ENCODE measurements at regions not wholly inside any gene's neighbourhood (a gene's known extent, or its start where the extent isn't known, plus 50 kb on each side); places are given as distances from the start of the nearest gene placed in this dataset.

- BruUV-seq (replicated peaks), result no TSS peak
- no peak for DNase-seq (ENCODE audit: low spot score)
- ChIA-PET CTCF (no interaction called here), POLR2A (ENCODE audit: low non-redundant PET) (no interaction called here)
- H3K9me3 ChIP-seq (ENCODE audit: low read depth, low read length, poor library complexity, severe bottlenecking), result no peaks in the 10 kb centered on the region
- intact Hi-C loops (cut with micrococcal nuclease; ENCODE audit: unreplicated experiment), result no loop called here
- no peaks in the 10 kb centered on the region for H3K27me3 ChIP-seq (replicated peaks; ENCODE audit: insufficient read depth, low read depth, low read length, poor library complexity)
- no peaks in the 10 kb centered on the region for H3K4me1 ChIP-seq (ENCODE audit: insufficient read depth, low read length, poor library complexity, severe bottlenecking)
- no peak overlapping the region for H3K4me3 ChIP-seq (ENCODE audit: low read depth, low read length, poor library complexity, severe bottlenecking)
- H3K27ac ChIP-seq (ENCODE audit: low read depth, low read length, poor library complexity, severe bottlenecking), result no peak overlapping the region
- no peaks in the 10 kb centered on the region for H3K36me3 ChIP-seq (ENCODE audit: insufficient read depth, low read length, poor library complexity, severe bottlenecking)
- TF ChIP-seq EZH2 (IDR thresholded peaks at IDR 0.05; ENCODE audit: borderline replicate concordance, low read depth, low read length, poor library complexity, severe bottlenecking), result no peak
- TF ChIP-seq, protein P1, sequence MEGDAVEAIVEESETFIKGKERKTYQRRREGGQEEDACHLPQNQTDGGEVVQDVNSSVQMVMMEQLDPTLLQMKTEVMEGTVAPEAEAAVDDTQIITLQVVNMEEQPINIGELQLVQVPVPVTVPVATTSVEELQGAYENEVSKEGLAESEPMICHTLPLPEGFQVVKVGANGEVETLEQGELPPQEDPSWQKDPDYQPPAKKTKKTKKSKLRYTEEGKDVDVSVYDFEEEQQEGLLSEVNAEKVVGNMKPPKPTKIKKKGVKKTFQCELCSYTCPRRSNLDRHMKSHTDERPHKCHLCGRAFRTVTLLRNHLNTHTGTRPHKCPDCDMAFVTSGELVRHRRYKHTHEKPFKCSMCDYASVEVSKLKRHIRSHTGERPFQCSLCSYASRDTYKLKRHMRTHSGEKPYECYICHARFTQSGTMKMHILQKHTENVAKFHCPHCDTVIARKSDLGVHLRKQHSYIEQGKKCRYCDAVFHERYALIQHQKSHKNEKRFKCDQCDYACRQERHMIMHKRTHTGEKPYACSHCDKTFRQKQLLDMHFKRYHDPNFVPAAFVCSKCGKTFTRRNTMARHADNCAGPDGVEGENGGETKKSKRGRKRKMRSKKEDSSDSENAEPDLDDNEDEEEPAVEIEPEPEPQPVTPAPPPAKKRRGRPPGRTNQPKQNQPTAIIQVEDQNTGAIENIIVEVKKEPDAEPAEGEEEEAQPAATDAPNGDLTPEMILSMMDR (conservative IDR thresholded peaks at IDR 0.05; ENCODE audit: low read depth, low read length), result no peak
These were observed 68.1 kb upstream of the TLK1 start for GRCh38 chr2:171228826-171229225.

DNA sequence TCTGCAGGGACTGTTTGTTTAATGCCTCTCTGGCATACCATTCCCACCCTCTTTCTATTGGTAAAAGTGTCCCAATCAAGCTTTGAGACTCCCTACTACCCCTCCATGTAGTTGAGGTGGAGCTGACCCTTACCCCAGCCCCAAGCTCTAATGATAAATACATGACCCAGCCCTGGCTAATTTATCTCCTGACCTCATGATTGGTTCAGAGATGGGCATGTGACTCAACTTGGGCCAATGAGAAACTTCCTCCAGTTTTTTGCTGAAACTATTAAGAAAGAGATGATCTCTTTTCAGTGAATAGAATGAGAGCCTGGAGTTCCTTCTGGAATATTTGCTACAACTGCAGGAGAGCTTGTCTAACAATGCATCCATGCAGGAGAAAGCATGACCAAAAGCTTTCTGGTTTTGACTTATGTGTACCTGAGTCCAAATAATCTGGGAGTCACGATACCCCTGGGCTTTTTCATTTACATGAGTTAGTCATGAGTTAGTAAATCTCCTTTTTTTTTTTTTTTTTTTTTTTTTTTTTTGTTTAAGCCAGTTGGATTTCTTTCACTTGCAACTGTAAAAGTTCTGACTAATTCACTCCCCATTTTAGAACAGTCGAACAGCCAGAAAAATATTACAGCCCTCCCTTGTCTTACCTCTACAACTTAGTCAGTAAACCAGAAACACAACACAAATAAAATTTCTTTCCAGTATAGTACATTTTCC lies 66.5 kb upstream of the TLK1 start:
- TF ChIP-seq, protein P1 (conservative IDR thresholded peaks at IDR 0.05; ENCODE audit: low read depth, low read length), result no peak
- TF ChIP-seq EZH2 (IDR thresholded peaks at IDR 0.05; ENCODE audit: borderline replicate concordance, low read depth, low read length, poor library complexity, severe bottlenecking), result no peak
- Histone ChIP-seq H3K27ac (ENCODE audit: low read depth, low read length, poor library complexity, severe bottlenecking) (no peak overlapping the region), H3K9me3 (ENCODE audit: low read depth, low read length, poor library complexity, severe bottlenecking) (no peaks in the 10 kb centered on the region), H3K4me1 (ENCODE audit: insufficient read depth, low read length, poor library complexity, severe bottlenecking) (no peaks in the 10 kb centered on the region), H3K27me3 (replicated peaks; ENCODE audit: insufficient read depth, low read depth, low read length, poor library complexity) (no peaks in the 10 kb centered on the region), H3K36me3 (ENCODE audit: insufficient read depth, low read length, poor library complexity, severe bottlenecking) (no peaks in the 10 kb centered on the region), H3K4me3 (ENCODE audit: low read depth, low read length, poor library complexity, severe bottlenecking) (no peak overlapping the region)
- ChIA-PET POLR2A (ENCODE audit: low non-redundant PET) (no interaction called here), CTCF (no interaction called here)
- no peak for DNase-seq (ENCODE audit: low spot score)
- intact Hi-C loops (cut with micrococcal nuclease; ENCODE audit: unreplicated experiment), result no loop called here
- no TSS peak for BruUV-seq (replicated peaks)

- H3K9me3 ChIP-seq (ENCODE audit: low read depth, low read length, poor library complexity, severe bottlenecking), result no peaks in the 10 kb centered on the region
- no peak for TF ChIP-seq EZH2 (IDR thresholded peaks at IDR 0.05; ENCODE audit: borderline replicate concordance, low read depth, low read length, poor library complexity, severe bottlenecking)
- TF ChIP-seq, protein P1 (conservative IDR thresholded peaks at IDR 0.05; ENCODE audit: low read depth, low read length), result no peak
- no peak overlapping the region for H3K4me3 ChIP-seq (ENCODE audit: low read depth, low read length, poor library complexity, severe bottlenecking)
- H3K27me3 ChIP-seq (replicated peaks; ENCODE audit: insufficient read depth, low read depth, low read length, poor library complexity), result no peaks in the 10 kb centered on the region
- ChIA-PET CTCF (no interaction called here), POLR2A (ENCODE audit: low non-redundant PET) (no interaction called here)
- intact Hi-C loops (cut with micrococcal nuclease; ENCODE audit: unreplicated experiment), result no loop called here
- no peak overlapping the region for H3K27ac ChIP-seq (ENCODE audit: low read depth, low read length, poor library complexity, severe bottlenecking)
- H3K4me1 ChIP-seq (ENCODE audit: insufficient read depth, low read length, poor library complexity, severe bottlenecking), result no peaks in the 10 kb centered on the region
- BruUV-seq (replicated peaks), result no TSS peak
- no peaks in the 10 kb centered on the region for H3K36me3 ChIP-seq (ENCODE audit: insufficient read depth, low read length, poor library complexity, severe bottlenecking)
- no peak for DNase-seq (ENCODE audit: low spot score)
These were observed 65.8 kb upstream of the TLK1 start for GRCh38 chr2:171226461-171226860.

Data from A673 (cell line).